Prostate gland (tissue), 2 donors: ENCODE measurements at regions not wholly inside any gene's neighbourhood (a gene's known extent, or its start where the extent isn't known, plus 50 kb on each side); places are given as distances from the start of the nearest gene placed in this dataset.

Experiments used
- small RNA-seq, 2 donors: library from RNA; depleted of rRNA; stranded (forward); fragments of <200 nt; gene quantifications; one replicate each; pipeline ENCODE3, GENCODE V24; 2016

Small RNA genes in the stretch of these regions (small RNA-seq; reads per million reads assigned to genes)
- 0 reads per million in 2 donors for gene RNU6-657P
